OCI-LY3 (cell line): ENCODE measurements at regions not wholly inside any gene's neighbourhood (a gene's known extent, or its start where the extent isn't known, plus 50 kb on each side); places are given as distances from the start of the nearest gene placed in this dataset.

Experiments
- H2AFZ ChIP-seq: fragments of 200-600, 300-600 bp; shearing (Covaris generic); 2 replicates; pipeline ENCODE4 v1.6.0; 2014; ENCODE audit warnings: antibody characterized with exemption, low read depth, low read length
- H3K27ac ChIP-seq: fragments of 200-600, 300-600 bp; sonication (generic); 2 replicates; pipeline ENCODE4 v1.5.1; 2014; ENCODE audit warnings: mild to moderate bottlenecking, low read length, moderate library complexity, mixed read lengths
- H3K27me3 ChIP-seq: fragments of 200-600, 300-600 bp; sonication (generic); 2 replicates; pipeline ENCODE4 v1.6.1; 2014; ENCODE audit warnings: low read depth, low read length, mixed read lengths
- H3K36me3 ChIP-seq: fragments of 200-600, 300-600 bp; sonication (generic); replicated peaks from 2 replicates; pipeline ENCODE3; 2014; ENCODE audit warnings: low read depth, low read length, mixed read lengths
- H3K4me1 ChIP-seq: fragments of 300-600, 200-600 bp; sonication (generic); 2 replicates; pipeline ENCODE4 v1.6.1; 2014; ENCODE audit warnings: low read length, mixed read lengths
- H3K4me2 ChIP-seq: fragments of 200-600, 300-600 bp; sonication (generic); 2 replicates; pipeline ENCODE4 v1.6.1; 2014; ENCODE audit warnings: low read length, mixed read lengths
- H3K4me3 ChIP-seq: fragments of 300-600, 200-600 bp; sonication (generic); 2 replicates; pipeline ENCODE4 v1.5.1; 2014; ENCODE audit warnings: antibody characterized with exemption, mild to moderate bottlenecking, low read length, moderate library complexity
- H3K79me2 ChIP-seq: fragments of 300-600, 200-600 bp; shearing (Covaris generic); 2 replicates; pipeline ENCODE4 v1.6.1; 2014; ENCODE audit warnings: mild to moderate bottlenecking, low read length, mixed read lengths
- H3K9ac ChIP-seq: fragments of 300-600, 200-600 bp; shearing (Covaris generic); 2 replicates; pipeline ENCODE4 v1.6.0; 2014; ENCODE audit warnings: mild to moderate bottlenecking, low read length, moderate library complexity
- H3K9me3 ChIP-seq: fragments of 200-600, 300-600 bp; shearing (Covaris generic); 2 replicates; pipeline ENCODE4 v1.6.1; 2014; ENCODE audit warnings: low read length, mixed read lengths; ENCODE audit not compliant: insufficient read depth
- H4K20me1 ChIP-seq: fragments of 200-600, 300-600 bp; sonication (generic); 2 replicates; pipeline ENCODE4 v1.6.1; 2016; ENCODE audit warnings: low read length, mixed read lengths; ENCODE audit not compliant: insufficient read depth
- EZH2phosphoT487 ChIP-seq: fragments of 200-600 bp; shearing (Covaris generic); IDR thresholded peaks from 2 replicates; pipeline ENCODE4 v1.6.1; 2018; ENCODE audit warnings: antibody characterized with exemption, mixed run types, low read depth
- TF ChIP-seq, protein P1 (sequence below): fragments of 200-600, 300-600 bp; sonication (generic); IDR thresholded peaks from 2 replicates; pipeline ENCODE4 v1.5.1; 2014; ENCODE audit warnings: antibody characterized with exemption, low read length, low read depth

- peaks cover 40% of the 10 kb centered on the region for H3K79me2 ChIP-seq
- peak overlapping the region; percentile 56 for H3K4me2 ChIP-seq
- TF ChIP-seq EZH2phosphoT487, result no peak
- TF ChIP-seq, protein P1, sequence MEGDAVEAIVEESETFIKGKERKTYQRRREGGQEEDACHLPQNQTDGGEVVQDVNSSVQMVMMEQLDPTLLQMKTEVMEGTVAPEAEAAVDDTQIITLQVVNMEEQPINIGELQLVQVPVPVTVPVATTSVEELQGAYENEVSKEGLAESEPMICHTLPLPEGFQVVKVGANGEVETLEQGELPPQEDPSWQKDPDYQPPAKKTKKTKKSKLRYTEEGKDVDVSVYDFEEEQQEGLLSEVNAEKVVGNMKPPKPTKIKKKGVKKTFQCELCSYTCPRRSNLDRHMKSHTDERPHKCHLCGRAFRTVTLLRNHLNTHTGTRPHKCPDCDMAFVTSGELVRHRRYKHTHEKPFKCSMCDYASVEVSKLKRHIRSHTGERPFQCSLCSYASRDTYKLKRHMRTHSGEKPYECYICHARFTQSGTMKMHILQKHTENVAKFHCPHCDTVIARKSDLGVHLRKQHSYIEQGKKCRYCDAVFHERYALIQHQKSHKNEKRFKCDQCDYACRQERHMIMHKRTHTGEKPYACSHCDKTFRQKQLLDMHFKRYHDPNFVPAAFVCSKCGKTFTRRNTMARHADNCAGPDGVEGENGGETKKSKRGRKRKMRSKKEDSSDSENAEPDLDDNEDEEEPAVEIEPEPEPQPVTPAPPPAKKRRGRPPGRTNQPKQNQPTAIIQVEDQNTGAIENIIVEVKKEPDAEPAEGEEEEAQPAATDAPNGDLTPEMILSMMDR, result no peak
- H3K27ac ChIP-seq, result peak overlapping the region; percentile 96
- 0 out of 2 replicates have a peak, but pooled peaks cover 1% of the 10 kb centered on the region for H3K9me3 ChIP-seq
- peaks cover 85% of the 10 kb centered on the region for H3K4me1 ChIP-seq
- H3K36me3 ChIP-seq, result peaks cover 47% of the 10 kb centered on the region
- H4K20me1 ChIP-seq, result no peaks in the 10 kb centered on the region
- H2AFZ ChIP-seq, result peak overlapping the region; percentile 19
- peak overlapping the region; percentile 87 for H3K9ac ChIP-seq
- H3K27me3 ChIP-seq, result no peaks in the 10 kb centered on the region
- H3K4me3 ChIP-seq, result peak overlapping the region; percentile 38
These were observed 50.2 kb upstream of the SLC66A3 start for GRCh38 chr2:11104794-11105660.
